ENCODE measurements at regions not wholly inside any gene's neighbourhood (a gene's known extent, or its start where the extent isn't known, plus 50 kb on each side); places are given as distances from the start of the nearest gene placed in this dataset.

DNA sequence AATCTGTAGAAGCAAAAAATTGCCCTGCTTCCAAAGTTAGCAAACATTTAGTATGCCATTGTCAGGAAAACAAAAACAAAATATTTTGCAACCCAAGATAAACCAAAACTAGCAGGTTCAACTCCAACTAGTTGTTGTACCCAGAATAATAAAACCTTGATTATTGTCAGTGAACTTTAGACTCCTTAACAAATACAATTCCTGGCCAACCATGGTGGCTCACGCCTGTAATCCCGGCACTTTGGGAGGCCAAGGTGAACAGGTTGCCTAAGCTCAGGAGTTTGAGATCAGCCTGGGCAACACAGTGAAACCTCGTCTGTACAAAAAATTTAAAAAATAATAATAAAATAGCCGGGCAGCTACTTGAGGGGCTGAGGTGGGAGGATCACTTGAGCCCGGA lies 53.6 kb upstream of the EPCAM start:
- H3K4me3 ChIP-seq (ENCODE audit: low read depth, poor library complexity, severe bottlenecking), result no peak overlapping the region
- no peak for DNase-seq (ENCODE audit: low spot score in 2 of 2)
- intact Hi-C loops (cut with DNase I; ENCODE audit: low total_unique reads), result no loop called here
- no peak for TF ChIP-seq POLR2A (IDR thresholded peaks at IDR 0.05)
- TF ChIP-seq, protein P1, sequence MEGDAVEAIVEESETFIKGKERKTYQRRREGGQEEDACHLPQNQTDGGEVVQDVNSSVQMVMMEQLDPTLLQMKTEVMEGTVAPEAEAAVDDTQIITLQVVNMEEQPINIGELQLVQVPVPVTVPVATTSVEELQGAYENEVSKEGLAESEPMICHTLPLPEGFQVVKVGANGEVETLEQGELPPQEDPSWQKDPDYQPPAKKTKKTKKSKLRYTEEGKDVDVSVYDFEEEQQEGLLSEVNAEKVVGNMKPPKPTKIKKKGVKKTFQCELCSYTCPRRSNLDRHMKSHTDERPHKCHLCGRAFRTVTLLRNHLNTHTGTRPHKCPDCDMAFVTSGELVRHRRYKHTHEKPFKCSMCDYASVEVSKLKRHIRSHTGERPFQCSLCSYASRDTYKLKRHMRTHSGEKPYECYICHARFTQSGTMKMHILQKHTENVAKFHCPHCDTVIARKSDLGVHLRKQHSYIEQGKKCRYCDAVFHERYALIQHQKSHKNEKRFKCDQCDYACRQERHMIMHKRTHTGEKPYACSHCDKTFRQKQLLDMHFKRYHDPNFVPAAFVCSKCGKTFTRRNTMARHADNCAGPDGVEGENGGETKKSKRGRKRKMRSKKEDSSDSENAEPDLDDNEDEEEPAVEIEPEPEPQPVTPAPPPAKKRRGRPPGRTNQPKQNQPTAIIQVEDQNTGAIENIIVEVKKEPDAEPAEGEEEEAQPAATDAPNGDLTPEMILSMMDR (IDR thresholded peaks at IDR 0.05), result no peak
- WGBS, 2 donors, result 86 to 96% methylated on average over 5 of the region's 5 CpGs

DNA sequence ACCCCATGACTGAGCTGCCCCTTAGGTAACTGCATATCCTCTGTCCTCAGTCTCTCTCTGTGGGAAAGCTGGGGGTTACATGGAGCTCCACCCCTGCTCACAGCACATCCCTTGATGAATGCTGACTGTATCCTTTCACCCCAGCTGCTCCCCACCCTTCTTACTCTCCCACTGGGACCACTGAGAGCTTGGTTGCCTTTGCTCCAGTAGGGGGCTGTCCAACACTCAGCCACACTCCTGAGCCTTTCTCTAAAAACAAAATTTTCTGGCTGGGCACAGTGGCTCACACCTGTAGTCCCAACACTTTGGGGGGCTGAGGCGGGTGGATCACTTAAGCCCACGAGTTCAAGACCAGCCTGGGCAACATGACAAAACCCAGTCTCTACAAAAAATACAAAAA lies 55.4 kb upstream of the EPCAM start:
- intact Hi-C loops (cut with DNase I; ENCODE audit: low total_unique reads), result no loop called here
- no peak for DNase-seq (ENCODE audit: low spot score in 2 of 2)
- WGBS, 2 donors, result 70 to 97% methylated on average over 2 of the region's 2 CpGs
- TF ChIP-seq, protein P1 (IDR thresholded peaks at IDR 0.05), result no peak
- no peak for TF ChIP-seq POLR2A (IDR thresholded peaks at IDR 0.05)
- no peak overlapping the region for H3K4me3 ChIP-seq (ENCODE audit: low read depth, poor library complexity, severe bottlenecking)

DNA sequence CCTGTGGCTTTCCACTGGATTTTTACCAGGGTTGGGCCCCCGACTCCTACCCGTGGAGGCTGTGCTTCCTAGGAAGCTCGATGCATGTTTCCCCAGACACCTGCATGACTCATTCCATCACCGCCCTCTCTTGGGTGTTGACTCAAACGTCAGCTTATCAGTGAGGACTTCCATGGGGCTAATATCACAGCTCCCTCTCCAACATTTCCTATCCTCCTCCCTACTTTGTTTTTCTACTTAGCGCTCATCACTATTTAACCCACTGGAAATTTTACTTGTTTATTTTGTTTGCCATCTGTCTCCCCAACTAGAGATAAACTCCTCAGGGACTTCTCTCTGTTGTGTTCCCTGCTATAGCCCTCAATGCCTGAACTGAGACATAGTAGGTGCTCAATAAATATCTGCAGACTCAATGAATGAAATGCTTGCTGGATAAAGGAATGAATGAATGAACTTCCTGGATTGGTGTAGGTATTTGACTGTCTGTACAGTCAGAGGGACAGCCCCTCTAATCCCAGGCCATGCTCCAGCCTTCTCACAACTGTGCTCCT lies 55.9 kb upstream of the EPCAM start:
- TF ChIP-seq POLR2A (IDR thresholded peaks at IDR 0.05), result no peak
- TF ChIP-seq, protein P1 (IDR thresholded peaks at IDR 0.05), result no peak

DNA sequence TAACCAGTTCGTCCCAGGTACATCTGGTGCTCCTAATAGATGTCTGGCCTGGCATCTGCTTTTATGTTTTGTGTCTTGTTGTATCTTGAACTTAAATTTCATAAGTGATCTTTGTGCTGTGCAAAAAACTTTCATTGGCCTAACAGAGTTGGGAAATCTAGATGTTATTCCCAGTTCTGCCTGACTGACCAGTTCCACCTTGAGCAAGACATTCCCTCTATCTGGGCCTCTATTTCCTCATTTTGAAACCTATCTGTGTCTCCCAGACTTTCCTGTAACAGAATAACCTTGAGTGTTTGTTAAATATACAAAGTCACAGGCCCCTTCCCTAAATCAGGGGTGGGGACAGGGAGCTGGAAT lies 56.6 kb upstream of the EPCAM start:
- 75 to 85% methylated on average over 1 of the region's 1 CpG for WGBS, 2 donors
- TF ChIP-seq, protein P1 (IDR thresholded peaks at IDR 0.05), result no peak
- no peak for TF ChIP-seq POLR2A (IDR thresholded peaks at IDR 0.05)
- no peak for DNase-seq (ENCODE audit: low spot score in 2 of 2)
- no peak overlapping the region for H3K4me3 ChIP-seq (ENCODE audit: low read depth, poor library complexity, severe bottlenecking)
- intact Hi-C loops (cut with DNase I; ENCODE audit: low total_unique reads), result no loop called here

More for the DNA sequence above, 55.9 kb upstream of the EPCAM start:
- DNase-seq (ENCODE audit: low spot score in 2 of 2), result no peak
- intact Hi-C loops (cut with DNase I; ENCODE audit: low total_unique reads), result no loop called here
- WGBS, 2 donors, result 49 to 50% methylated on average over 6 of the region's 6 CpGs
- H3K4me3 ChIP-seq (ENCODE audit: low read depth, poor library complexity, severe bottlenecking), result no peak overlapping the region

DNA sequence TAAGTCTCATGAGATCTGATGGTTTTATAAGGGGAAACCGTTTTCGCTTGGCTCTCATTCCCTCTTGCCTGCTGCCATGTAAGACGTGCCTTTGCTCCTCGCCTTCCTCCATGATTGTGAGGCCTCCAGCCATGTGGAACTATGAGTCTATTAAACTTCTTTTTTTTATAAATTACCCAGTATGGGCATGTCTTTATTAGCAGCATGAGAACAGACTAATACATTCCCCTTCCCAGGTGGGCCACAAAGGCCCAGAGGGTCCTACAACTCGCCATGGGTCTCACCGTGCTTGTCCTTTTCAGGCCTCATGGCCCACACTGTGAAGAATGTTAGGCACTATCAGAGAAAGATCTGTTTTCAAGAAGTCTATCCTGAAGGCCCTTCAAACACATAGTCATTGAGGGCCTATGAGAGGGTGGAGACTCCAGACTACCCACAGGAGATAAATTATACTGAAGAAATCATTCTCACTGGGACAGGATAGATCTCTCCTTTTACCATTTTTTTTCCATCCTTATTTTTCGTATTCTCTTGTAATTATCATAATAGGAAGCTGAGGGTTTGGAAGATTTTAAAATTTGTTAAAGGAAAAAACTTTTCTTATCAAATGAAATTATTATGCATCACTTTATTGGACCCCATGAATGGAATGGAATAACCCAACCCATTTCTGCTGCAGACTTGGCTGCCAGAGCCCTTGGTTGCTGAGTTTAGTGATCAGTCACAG lies 57.2 kb upstream of the EPCAM start:
- TF ChIP-seq POLR2A (IDR thresholded peaks at IDR 0.05), result no peak
- TF ChIP-seq, protein P1 (IDR thresholded peaks at IDR 0.05), result no peak
- WGBS, 2 donors, result 90 to 94% methylated on average over 7 of the region's 7 CpGs

More for the DNA sequence above, 57.2 kb upstream of the EPCAM start:
- no peak overlapping the region for H3K4me3 ChIP-seq (ENCODE audit: low read depth, poor library complexity, severe bottlenecking)
- intact Hi-C loops (cut with DNase I; ENCODE audit: low total_unique reads), result no loop called here
- DNase-seq (ENCODE audit: low spot score in 2 of 2), result no peak
